ENCODE measurements at regions not wholly inside any gene's neighbourhood (a gene's known extent, or its start where the extent isn't known, plus 50 kb on each side); places are given as distances from the start of the nearest gene placed in this dataset.

GRCh38 chr17:6205033-6205432 lies 134.9 kb downstream of the WSCD1 start:
- Histone ChIP-seq H3K36me3 (no peaks in the 10 kb centered on the region), H3K4me3 (no peak overlapping the region), H3K27ac (replicated peaks in 1 of 4) (no peak overlapping the region), H3K9me3 (peaks cover 0 to 5% (median 0%) of the 10 kb centered on the region in 4 donors), H3K4me1 (no peaks in the 10 kb centered on the region), H3K27me3 (peaks cover 0 to 47% (median 0%) of the 10 kb centered on the region in 4 donors)
- DNase-seq (ENCODE audit: extremely low spot score), result peak; percentile 89
- TF ChIP-seq EP300 (IDR thresholded peaks at IDR 0.05), result no peak
- TF ChIP-seq POLR2A (IDR thresholded peaks at IDR 0.05; ENCODE audit: low read depth), result no peak
- TF ChIP-seq CTCF (IDR thresholded peaks at IDR 0.05), result no peak
- TF ChIP-seq POLR2AphosphoS5 (IDR thresholded peaks at IDR 0.05), result no peak
- 47% methylated on average over 4 of the region's 4 CpGs for WGBS
- intact Hi-C loops (cut with DNase I), result no loop called here

GRCh38 chr17:6204203-6204722 lies 134.1 kb downstream of the WSCD1 start:
- Histone ChIP-seq H3K4me1 (no peaks in the 10 kb centered on the region), H3K27ac (replicated peaks in 1 of 4) (no peak overlapping the region), H3K27me3 (peaks cover 0 to 49% (median 0%) of the 10 kb centered on the region in 4 donors), H3K36me3 (no peaks in the 10 kb centered on the region), H3K4me3 (no peak overlapping the region), H3K9me3 (peaks cover 0 to 5% (median 0%) of the 10 kb centered on the region in 4 donors)
- peak; percentile 53 for DNase-seq (ENCODE audit: extremely low spot score)
- intact Hi-C loops (cut with DNase I), result no loop called here
- WGBS, result 67% methylated on average over 10 of the region's 10 CpGs
- no peak for TF ChIP-seq CTCF (IDR thresholded peaks at IDR 0.05)
- no peak for TF ChIP-seq EP300 (IDR thresholded peaks at IDR 0.05)
- no peak for TF ChIP-seq POLR2A (IDR thresholded peaks at IDR 0.05; ENCODE audit: low read depth)
- no peak for TF ChIP-seq POLR2AphosphoS5 (IDR thresholded peaks at IDR 0.05)

GRCh38 chr17:6196355-6196754 lies 126.2 kb downstream of the WSCD1 start:
- DNase-seq (ENCODE audit: extremely low spot score), result no peak
- WGBS, result 77% methylated on average over 4 of the region's 4 CpGs
- Histone ChIP-seq H3K4me3 (no peak overlapping the region), H3K9me3 (peaks cover 0 to 5% (median 0%) of the 10 kb centered on the region in 4 donors), H3K36me3 (no peaks in the 10 kb centered on the region), H3K27me3 (peaks cover 0 to 19% (median 0%) of the 10 kb centered on the region in 4 donors), H3K27ac (replicated peaks in 1 of 4) (no peak overlapping the region), H3K4me1 (no peaks in the 10 kb centered on the region)
- intact Hi-C loops (cut with DNase I), result no loop called here
- TF ChIP-seq POLR2AphosphoS5 (IDR thresholded peaks at IDR 0.05), result no peak
- TF ChIP-seq POLR2A (IDR thresholded peaks at IDR 0.05; ENCODE audit: low read depth), result no peak
- TF ChIP-seq EP300 (IDR thresholded peaks at IDR 0.05), result no peak
- TF ChIP-seq CTCF (IDR thresholded peaks at IDR 0.05), result no peak

GRCh38 chr17:6195123-6195522 lies 124.9 kb downstream of the WSCD1 start:
- H3K27ac ChIP-seq (replicated peaks in 1 of 4), result no peak overlapping the region
- H3K4me1 ChIP-seq, result no peaks in the 10 kb centered on the region
- H3K36me3 ChIP-seq, result no peaks in the 10 kb centered on the region
- TF ChIP-seq POLR2A (IDR thresholded peaks at IDR 0.05; ENCODE audit: low read depth) (no peak), POLR2AphosphoS5 (IDR thresholded peaks at IDR 0.05) (no peak), EP300 (IDR thresholded peaks at IDR 0.05) (no peak), CTCF (IDR thresholded peaks at IDR 0.05) (no peak)
- H3K4me3 ChIP-seq, result no peak overlapping the region
- intact Hi-C loops (cut with DNase I), result no loop called here
- H3K27me3 ChIP-seq, result peaks cover 0 to 14% (median 0%) of the 10 kb centered on the region in 4 donors
- H3K9me3 ChIP-seq, result no peaks in the 10 kb centered on the region
- DNase-seq (ENCODE audit: extremely low spot score), result no peak
- 41% methylated on average over 1 of the region's 1 CpG for WGBS

All from esophagus muscularis mucosa (tissue), 4 donors.